H1 (cell line): ENCODE measurements at regions not wholly inside any gene's neighbourhood (a gene's known extent, or its start where the extent isn't known, plus 50 kb on each side); places are given as distances from the start of the nearest gene placed in this dataset.

Experiments used
- KDM1A ChIP-seq: fragments of 200-600, 300-600 bp; sonication (generic); IDR thresholded peaks from 2 replicates; pipeline ENCODE4 v1.7.1; 2016; ENCODE audit warnings: mild to moderate bottlenecking, low read length, borderline replicate concordance
- NRF1 ChIP-seq: IDR thresholded peaks from 2 replicates; pipeline ENCODE4 v1.6.1; 2011; ENCODE audit warnings: mild to moderate bottlenecking, low read depth, low read length, improper control_type of control experiment

- TF ChIP-seq KDM1A (no peak), NRF1 (no peak)
Measured at GRCh38 chr5:106019261-106019660, 1651.5 kb downstream of the EFNA5 start (continued).
